Amygdala (tissue), 56 donors: ENCODE measurements at regions not wholly inside any gene's neighbourhood (a gene's known extent, or its start where the extent isn't known, plus 50 kb on each side); places are given as distances from the start of the nearest gene placed in this dataset.
"Not testable (repeated sequence)": the region's sequence is repeated elsewhere in the genome, so short reads cannot be mapped to it uniquely, and the experiment has no call there.

Source experiments
- DNase-seq, 56 donors: peaks; one replicate each; lab custom pipeline; 2025; lab: John Stamatoyannopoulos, UW

GRCh38 chr12:58009405-58010195, 68.2 kb downstream of the ATP23 start:
- no peak for DNase-seq

- DNase-seq: no peak
Measured at GRCh38 chr12:58011676-58012075, 70.3 kb downstream of the ATP23 start.

GRCh38 chr12:58022379-58023020, 81.1 kb downstream of the ATP23 start:
- DNase-seq: not testable (repeated sequence)

- no peak for DNase-seq
Measured at GRCh38 chr12:58025431-58025830, 84.1 kb downstream of the ATP23 start.

GRCh38 chr12:58026426-58026825, 85.1 kb downstream of the ATP23 start:
- DNase-seq: no peak

- DNase-seq: peak in 2 of 56 donors; percentile 1 to 4
Measured at GRCh38 chr12:58026897-58027891, 85.8 kb downstream of the ATP23 start.

GRCh38 chr12:58028294-58028693, 86.9 kb downstream of the ATP23 start:
- DNase-seq: no peak

GRCh38 chr12:58029260-58029659, 87.9 kb downstream of the ATP23 start:
- DNase-seq: no peak

GRCh38 chr12:58030566-58031279, 89.4 kb downstream of the ATP23 start:
- DNase-seq: no peak

GRCh38 chr12:58032156-58032555, 90.8 kb downstream of the ATP23 start:
- no peak for DNase-seq

GRCh38 chr12:58033831-58034230, 92.5 kb downstream of the ATP23 start:
- no peak for DNase-seq

- DNase-seq: no peak
Measured at GRCh38 chr12:58034311-58034710, 92.9 kb downstream of the ATP23 start.

- DNase-seq: no peak
Measured at GRCh38 chr12:58034712-58035111, 93.3 kb downstream of the ATP23 start.

GRCh38 chr12:58041441-58041840, 100.1 kb downstream of the ATP23 start:
- no peak for DNase-seq

GRCh38 chr12:58044966-58045365, 103.6 kb downstream of the ATP23 start:
- no peak for DNase-seq

- no peak for DNase-seq
Measured at GRCh38 chr12:58046271-58046670, 104.9 kb downstream of the ATP23 start.

GRCh38 chr12:58051378-58051777, 110.0 kb downstream of the ATP23 start:
- DNase-seq: no peak

GRCh38 chr12:58064666-58065065, 123.3 kb downstream of the ATP23 start:
- no peak for DNase-seq

- DNase-seq: peak in 3 of 56 donors; percentile 0 to 9 (median 1)
Measured at GRCh38 chr12:58066296-58066695, 124.9 kb downstream of the ATP23 start.
